ENCODE measurements at regions not wholly inside any gene's neighbourhood (a gene's known extent, or its start where the extent isn't known, plus 50 kb on each side); places are given as distances from the start of the nearest gene placed in this dataset.

GRCh38 chrX:134747006-134747405, 50.0 kb downstream of the PABIR2 start:
- no peak for TF ChIP-seq ZFX (IDR thresholded peaks at IDR 0.05; ENCODE audit: borderline replicate concordance)
- no peak for TF ChIP-seq CTCF (IDR thresholded peaks at IDR 0.05)
- no peak overlapping the region for H3K27ac ChIP-seq

GRCh38 chrX:134746410-134746785, 50.6 kb downstream of the PABIR2 start:
- H3K27ac ChIP-seq = no peak overlapping the region
- TF ChIP-seq ZFX (IDR thresholded peaks at IDR 0.05; ENCODE audit: borderline replicate concordance) (no peak), CTCF (IDR thresholded peaks at IDR 0.05) (no peak)

GRCh38 chrX:134745636-134746409, 51.2 kb downstream of the PABIR2 start:
- no peak for TF ChIP-seq CTCF (IDR thresholded peaks at IDR 0.05)
- no peak for TF ChIP-seq ZFX (IDR thresholded peaks at IDR 0.05; ENCODE audit: borderline replicate concordance)

GRCh38 chrX:134743091-134743490, 53.9 kb downstream of the PABIR2 start:
- H3K27ac ChIP-seq = no peak overlapping the region
- TF ChIP-seq ZFX (IDR thresholded peaks at IDR 0.05; ENCODE audit: borderline replicate concordance) = no peak

More at GRCh38 chrX:134745636-134746409, 51.2 kb downstream of the PABIR2 start:
- no peak overlapping the region for H3K27ac ChIP-seq

- TF ChIP-seq CTCF (IDR thresholded peaks at IDR 0.05) (no peak), ZFX (IDR thresholded peaks at IDR 0.05; ENCODE audit: borderline replicate concordance) (no peak)
- H3K27ac ChIP-seq = no peak overlapping the region
These were observed 54.4 kb downstream of the PABIR2 start for GRCh38 chrX:134742573-134742972.

- TF ChIP-seq CTCF (IDR thresholded peaks at IDR 0.05) = no peak
- TF ChIP-seq ZFX (IDR thresholded peaks at IDR 0.05; ENCODE audit: borderline replicate concordance) = no peak
- no peak overlapping the region for H3K27ac ChIP-seq
These were observed 55.3 kb downstream of the PABIR2 start for GRCh38 chrX:134741746-134742145.

- no peak overlapping the region for H3K27ac ChIP-seq
- TF ChIP-seq ZFX (IDR thresholded peaks at IDR 0.05; ENCODE audit: borderline replicate concordance) = no peak
- no peak for TF ChIP-seq CTCF (IDR thresholded peaks at IDR 0.05)
These were observed 57.8 kb downstream of the PABIR2 start for GRCh38 chrX:134738986-134739740.
